ENCODE measurements at regions not wholly inside any gene's neighbourhood (a gene's known extent, or its start where the extent isn't known, plus 50 kb on each side); places are given as distances from the start of the nearest gene placed in this dataset.

- no peak for DNase-seq (ENCODE audit: low read depth)
Measured at GRCh38 chr2:225140723-225141122, 98.5 kb upstream of the DOCK10 start.

- DNase-seq (ENCODE audit: low read depth): no peak
Measured at GRCh38 chr2:225137971-225138370, 95.7 kb upstream of the DOCK10 start.

- no peak for DNase-seq (ENCODE audit: low read depth)
Measured at GRCh38 chr2:225136552-225136951, 94.3 kb upstream of the DOCK10 start.

GRCh38 chr2:225131898-225132297 lies 89.6 kb upstream of the DOCK10 start:
- no peak for DNase-seq (ENCODE audit: low read depth)

- DNase-seq (ENCODE audit: low read depth): no peak
Measured at GRCh38 chr2:225130093-225130492, 87.8 kb upstream of the DOCK10 start.

- DNase-seq (ENCODE audit: low read depth): no peak
Measured at GRCh38 chr2:225124311-225125017, 82.2 kb upstream of the DOCK10 start.

GRCh38 chr2:225122583-225123486 lies 80.6 kb upstream of the DOCK10 start:
- no peak for DNase-seq (ENCODE audit: low read depth)

- no peak for DNase-seq (ENCODE audit: low read depth)
Measured at GRCh38 chr2:225122007-225122406, 79.7 kb upstream of the DOCK10 start.

- DNase-seq (ENCODE audit: low read depth): no peak
Measured at GRCh38 chr2:225120186-225120585, 77.9 kb upstream of the DOCK10 start.

GRCh38 chr2:225117051-225117716 lies 74.9 kb upstream of the DOCK10 start:
- no peak for DNase-seq (ENCODE audit: low read depth)

- no peak for DNase-seq (ENCODE audit: low read depth)
Measured at GRCh38 chr2:225114786-225115323, 72.6 kb upstream of the DOCK10 start.

- DNase-seq (ENCODE audit: low read depth): no peak
Measured at GRCh38 chr2:225113371-225114015, 71.2 kb upstream of the DOCK10 start.

- DNase-seq (ENCODE audit: low read depth): no peak
Measured at GRCh38 chr2:225112362-225113126, 70.3 kb upstream of the DOCK10 start.

GRCh38 chr2:225108805-225109204 lies 66.5 kb upstream of the DOCK10 start:
- no peak for DNase-seq (ENCODE audit: low read depth)

- DNase-seq (ENCODE audit: low read depth): no peak
Measured at GRCh38 chr2:225104971-225105370, 62.7 kb upstream of the DOCK10 start.

GRCh38 chr2:225104321-225104720 lies 62.1 kb upstream of the DOCK10 start:
- DNase-seq (ENCODE audit: low read depth): no peak

- DNase-seq (ENCODE audit: low read depth): no peak
Measured at GRCh38 chr2:225103737-225104141, 61.5 kb upstream of the DOCK10 start.

GRCh38 chr2:225100856-225101294 lies 58.6 kb upstream of the DOCK10 start:
- no peak for DNase-seq (ENCODE audit: low read depth)

GRCh38 chr2:225100269-225100668 lies 58.0 kb upstream of the DOCK10 start:
- no peak for DNase-seq (ENCODE audit: low read depth)

GRCh38 chr2:225097035-225097434 lies 54.8 kb upstream of the DOCK10 start:
- DNase-seq (ENCODE audit: low read depth): no peak

Measured in forelimb muscle (tissue), 1 donor.